ENCODE measurements at regions not wholly inside any gene's neighbourhood (a gene's known extent, or its start where the extent isn't known, plus 50 kb on each side); places are given as distances from the start of the nearest gene placed in this dataset.

DNA sequence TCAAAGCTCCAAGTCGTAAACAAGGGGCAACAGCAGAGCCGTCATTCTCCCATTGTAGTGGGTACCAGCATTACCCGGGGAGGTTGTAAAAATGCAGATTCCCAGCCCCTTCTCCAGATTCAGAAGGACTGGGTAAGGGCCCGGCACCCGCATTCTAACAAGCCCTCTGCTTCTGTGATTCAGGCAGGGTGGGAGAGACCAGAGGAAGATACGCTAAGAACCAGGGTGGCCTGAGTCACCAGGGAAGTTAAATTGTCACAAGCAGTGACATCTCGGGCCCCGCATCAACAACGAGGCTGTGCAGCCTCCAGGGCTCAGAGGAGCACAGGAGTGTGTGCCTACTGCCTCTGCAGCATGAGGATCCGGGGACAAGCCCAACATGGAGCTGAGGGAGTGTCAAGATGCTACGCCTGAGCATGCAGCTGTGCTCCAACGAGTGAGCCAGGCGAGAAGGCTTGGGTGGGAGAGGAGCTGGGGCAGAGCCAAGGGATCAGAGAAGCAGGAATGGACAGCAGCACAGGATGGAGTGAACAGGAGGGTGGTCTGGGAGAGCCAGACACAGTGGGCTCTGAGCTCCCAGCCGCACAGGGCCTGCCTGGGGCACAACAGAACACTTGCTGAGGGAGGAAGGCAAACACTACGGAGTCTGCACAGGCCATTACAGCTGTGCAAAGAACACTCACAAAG lies 68.5 kb downstream of the CPN2 start:
- no peak for DNase-seq

DNA sequence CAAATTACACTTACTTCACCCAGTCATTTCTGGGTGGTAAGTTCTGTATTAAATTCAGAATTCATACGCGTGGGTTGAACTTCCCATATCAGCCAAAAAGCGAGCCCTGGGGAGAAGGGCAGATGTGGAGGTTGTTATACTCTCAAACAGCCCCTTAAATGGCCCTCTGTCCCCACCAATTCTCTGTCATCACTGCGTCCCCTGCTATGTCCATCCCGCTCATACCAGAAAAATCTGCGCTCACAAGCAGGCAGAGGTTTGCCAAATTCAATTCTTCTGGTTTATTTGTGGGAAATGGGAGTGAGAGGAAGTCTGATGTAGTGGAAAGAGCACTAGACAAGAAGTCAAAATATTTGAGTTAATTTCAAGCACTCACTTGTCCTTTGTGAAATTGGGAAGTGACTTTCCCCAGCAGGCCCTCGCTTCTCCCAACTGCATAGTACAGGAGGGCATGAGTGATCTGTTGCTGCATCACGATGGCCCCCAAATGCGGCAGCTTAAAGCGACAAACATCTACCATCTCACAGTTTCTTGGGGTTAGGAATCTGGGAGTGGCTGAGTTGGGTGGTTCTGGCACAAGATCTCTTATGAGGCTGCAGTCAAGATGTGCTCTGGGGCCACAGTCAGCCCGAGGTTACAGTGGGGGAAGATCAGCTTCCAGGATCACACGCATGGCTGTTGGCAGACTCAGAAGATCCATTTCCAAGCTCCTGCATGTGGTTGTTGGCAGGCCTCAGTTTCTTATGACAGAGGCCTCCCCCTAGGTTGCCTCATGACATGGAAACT lies 67.7 kb downstream of the CPN2 start:
- DNase-seq: no peak

- no peak for DNase-seq
These were observed 66.8 kb downstream of the CPN2 start for GRCh38 chr3:194284351-194284750.

GRCh38 chr3:194285024-194285849 lies 65.9 kb downstream of the CPN2 start:
- DNase-seq: no peak

GRCh38 chr3:194285850-194286197 lies 65.3 kb downstream of the CPN2 start:
- no peak for DNase-seq

- DNase-seq: no peak
These were observed 64.6 kb downstream of the CPN2 start for GRCh38 chr3:194286375-194287146.

DNA sequence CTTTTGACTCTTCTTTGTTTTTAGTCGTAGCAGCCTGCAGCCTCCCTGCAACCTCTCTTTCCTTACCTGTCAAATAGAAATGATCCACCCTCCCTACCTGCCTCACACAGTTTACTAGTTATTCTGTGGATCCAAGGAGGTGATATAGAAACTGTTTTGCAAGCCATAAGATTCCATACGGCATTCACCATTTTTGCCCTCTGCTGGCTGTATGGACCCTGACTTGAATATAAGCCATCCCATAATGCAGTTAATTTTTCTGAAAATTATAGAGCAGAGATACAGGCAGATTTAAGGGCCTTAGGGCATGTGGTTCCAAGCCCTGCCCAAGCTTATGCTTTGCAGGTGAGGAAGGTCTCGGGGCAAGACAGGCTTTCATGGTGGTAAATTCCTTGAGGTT lies 63.8 kb downstream of the CPN2 start:
- no peak for DNase-seq

DNA sequence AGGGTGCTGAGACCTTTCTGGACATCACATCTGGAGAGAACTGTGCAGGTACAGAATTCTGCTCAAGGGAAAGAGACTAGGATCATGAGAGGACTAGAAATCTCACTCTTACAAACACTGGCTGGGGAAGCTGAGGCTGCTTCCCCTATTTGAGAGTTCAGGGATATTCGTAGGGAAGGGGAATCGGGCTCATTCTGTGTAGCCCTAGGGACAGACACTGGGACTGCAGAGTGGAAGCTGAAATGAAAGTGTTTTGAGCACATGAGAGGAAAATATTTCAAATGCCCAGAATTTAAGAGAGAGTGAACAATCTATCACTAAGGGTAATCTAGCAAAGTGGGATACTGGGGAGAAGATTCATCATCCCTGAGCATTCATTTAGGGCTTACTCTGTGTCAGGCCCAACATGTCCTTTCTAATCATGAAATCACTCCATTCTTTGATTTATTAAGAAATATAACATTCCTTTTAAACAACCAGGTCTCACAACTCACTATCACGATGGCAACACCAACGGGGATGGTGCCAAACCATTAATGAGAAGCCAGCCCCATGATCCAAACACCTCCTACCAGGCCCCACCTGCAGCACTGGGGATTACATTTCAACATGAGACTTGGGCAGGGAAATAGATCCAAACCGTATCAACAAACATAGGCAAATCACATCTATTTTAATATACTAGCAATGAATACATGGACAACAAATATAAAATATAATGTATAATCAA lies 63.0 kb downstream of the CPN2 start:
- no peak for DNase-seq

Measured in NCI-H1436 treated with DMSO at 0.1 percent for 48 hours (cell line).